Caco-2 (cell line): ENCODE measurements at regions not wholly inside any gene's neighbourhood (a gene's known extent, or its start where the extent isn't known, plus 50 kb on each side); places are given as distances from the start of the nearest gene placed in this dataset.

Experiments
- BruUV-seq: library from RNA; stranded (reverse); fragments of 400-500 nt; replicated peaks from 2 replicates; lab custom pipeline; 2021; lab: Mats Ljungman, UMichigan
- CTCF ChIA-PET: fragments of 300-600 bp; sonication (Branson Sonifier 250); formaldehyde crosslinking; loops from one replicate; lab custom pipeline; 2022; ENCODE audit warnings: antibody characterized with exemption; lab: Charles Lee
- POLR2A ChIA-PET: fragments of 300-600 bp; sonication (Branson Sonifier 250); formaldehyde crosslinking; loops from one replicate; lab custom pipeline; 2022; ENCODE audit warnings: antibody characterized with exemption; lab: Charles Lee
- DNase-seq, 2 experiments: peaks; one replicate each; pipeline versions ENCODE4 v3.0.0 to v3.0.0-alpha.2; 2020 to 2022
- H3K27me3 ChIP-seq: replicated peaks from 2 replicates; pipeline ENCODE4 v1.6.0; 2011; ENCODE audit warnings: low read length; ENCODE audit not compliant: control insufficient read depth, insufficient read depth
- H3K36me3 ChIP-seq: 2 replicates; pipeline ENCODE4 v1.5.1; 2011; ENCODE audit warnings: low read length; ENCODE audit not compliant: control insufficient read depth, insufficient read depth
- H3K4me1 ChIP-seq: fragments of 250-450 bp; sonication (Bioruptor Pico); 2 replicates; pipeline ENCODE4 v1.5.1; 2020; ENCODE audit warnings: mild to moderate bottlenecking
- H3K4me3 ChIP-seq: 2 replicates; pipeline ENCODE4 v1.5.1; 2011; ENCODE audit warnings: low read depth, mild to moderate bottlenecking, control low read depth, low read length
- H3K9me3 ChIP-seq: fragments of 250-450 bp; sonication (Bioruptor Pico); 2 replicates; pipeline ENCODE4 v1.5.1; 2020; ENCODE audit warnings: mild to moderate bottlenecking, moderate library complexity
- H3K27ac Mint-ChIP-seq: one replicate; pipeline ENCODE4 v1.8.0; 2022; ENCODE audit warnings: mixed read lengths; ENCODE audit not compliant: unreplicated experiment
- H3K27me3 Mint-ChIP-seq: one replicate; pipeline ENCODE4 v1.8.0; 2022; ENCODE audit warnings: mixed read lengths; ENCODE audit not compliant: insufficient read depth, unreplicated experiment
- H3K36me3 Mint-ChIP-seq: one replicate; pipeline ENCODE4 v1.8.0; 2022; ENCODE audit warnings: mild to moderate bottlenecking, mixed read lengths; ENCODE audit not compliant: insufficient read depth, unreplicated experiment
- H3K4me1 Mint-ChIP-seq: one replicate; pipeline ENCODE4 v1.8.0; 2022; ENCODE audit warnings: low read depth, mixed read lengths; ENCODE audit not compliant: unreplicated experiment
- H3K4me3 Mint-ChIP-seq: one replicate; pipeline ENCODE4 v1.8.0; 2022; ENCODE audit warnings: mild to moderate bottlenecking, moderate library complexity, mixed read lengths; ENCODE audit not compliant: unreplicated experiment
- H3K9me3 Mint-ChIP-seq: one replicate; pipeline ENCODE4 v1.8.0; 2022; ENCODE audit warnings: mixed read lengths; ENCODE audit not compliant: unreplicated experiment
- CTCF ChIP-seq, 2 experiments: fragments of 200-600 bp in 1 of 2; IDR thresholded peaks; 1 replicate in 1 of 2; 2 replicates in 1 of 2; pipeline versions ENCODE4 v1.5.1 to v1.8.0; 2011 to 2022; ENCODE audit warnings: antibody characterized with exemption in 1 of 2, control low read depth in 1 of 2, inconsistent platforms in 1 of 2, low read depth in 1 of 2, low read length in 1 of 2, mild to moderate bottlenecking in 1 of 2, moderate library complexity in 1 of 2; ENCODE audit not compliant: insufficient read depth in 1 of 2, severe bottlenecking in 1 of 2, unreplicated experiment in 1 of 2
- intact Hi-C: fragments of 100-400 bp; cut with micrococcal nuclease; formaldehyde crosslinking; loops from one replicate; pipeline ENCODE4 v1.10.0; 2022; ENCODE audit not compliant: unreplicated experiment

- H3K36me3 ChIP-seq = no peaks in the 10 kb centered on the region
- no peaks in the 10 kb centered on the region for H3K27me3 ChIP-seq
- H3K4me1 ChIP-seq = no peaks in the 10 kb centered on the region
- BruUV-seq = no TSS peak
- H3K9me3 ChIP-seq = no peaks in the 10 kb centered on the region
- ChIA-PET POLR2A (no interaction called here), CTCF (no interaction called here)
- Mint-ChIP-seq H3K9me3 (no peaks in the 10 kb centered on the region), H3K36me3 (no peaks in the 10 kb centered on the region), H3K4me3 (no peak overlapping the region), H3K4me1 (no peaks in the 10 kb centered on the region), H3K27me3 (peaks cover 3% of the 10 kb centered on the region), H3K27ac (no peak overlapping the region)
- no peak for DNase-seq
- no peak overlapping the region for H3K4me3 ChIP-seq
- intact Hi-C loops = no loop called here
- TF ChIP-seq CTCF (IDR thresholded peaks at IDR 0.05; ENCODE audit: insufficient read depth in 1 of 2, low read depth in 1 of 2, low read length in 1 of 2, severe bottlenecking in 1 of 2, unreplicated experiment in 1 of 2) = no peak
These were observed 235.3 kb downstream of the ZNF516 start for GRCh38 chr18:76259711-76260110.

- no peak for DNase-seq
- Histone ChIP-seq H3K4me1 (no peaks in the 10 kb centered on the region), H3K27me3 (no peaks in the 10 kb centered on the region), H3K4me3 (no peak overlapping the region), H3K36me3 (no peaks in the 10 kb centered on the region), H3K9me3 (no peaks in the 10 kb centered on the region)
- Mint-ChIP-seq H3K9me3 (no peaks in the 10 kb centered on the region), H3K4me3 (no peak overlapping the region), H3K36me3 (no peaks in the 10 kb centered on the region), H3K27me3 (peaks cover 3% of the 10 kb centered on the region), H3K27ac (no peak overlapping the region), H3K4me1 (no peaks in the 10 kb centered on the region)
- no peak for TF ChIP-seq CTCF (IDR thresholded peaks at IDR 0.05; ENCODE audit: insufficient read depth in 1 of 2, low read depth in 1 of 2, low read length in 1 of 2, severe bottlenecking in 1 of 2, unreplicated experiment in 1 of 2)
- ChIA-PET POLR2A (no interaction called here), CTCF (no interaction called here)
- intact Hi-C loops = no loop called here
- no TSS peak for BruUV-seq
These were observed 235.9 kb downstream of the ZNF516 start for GRCh38 chr18:76259096-76259495.

- BruUV-seq = no TSS peak
- Mint-ChIP-seq H3K36me3 (no peaks in the 10 kb centered on the region), H3K4me3 (no peak overlapping the region), H3K27ac (no peak overlapping the region), H3K9me3 (no peaks in the 10 kb centered on the region), H3K4me1 (no peaks in the 10 kb centered on the region), H3K27me3 (peaks cover 3% of the 10 kb centered on the region)
- POLR2A ChIA-PET = no interaction called here
- CTCF ChIA-PET = no interaction called here
- Histone ChIP-seq H3K27me3 (no peaks in the 10 kb centered on the region), H3K4me3 (no peak overlapping the region), H3K4me1 (no peaks in the 10 kb centered on the region), H3K9me3 (no peaks in the 10 kb centered on the region), H3K36me3 (no peaks in the 10 kb centered on the region)
- intact Hi-C loops = no loop called here
- no peak for TF ChIP-seq CTCF (IDR thresholded peaks at IDR 0.05; ENCODE audit: insufficient read depth in 1 of 2, low read depth in 1 of 2, low read length in 1 of 2, severe bottlenecking in 1 of 2, unreplicated experiment in 1 of 2)
- no peak for DNase-seq
These were observed 236.8 kb downstream of the ZNF516 start for GRCh38 chr18:76258209-76258608.
